ENCODE measurements at regions not wholly inside any gene's neighbourhood (a gene's known extent, or its start where the extent isn't known, plus 50 kb on each side); places are given as distances from the start of the nearest gene placed in this dataset.

- no peak overlapping the region for H3K4me3 ChIP-seq
- no peak for TF ChIP-seq CTCF (IDR thresholded peaks at IDR 0.05)
- ATAC-seq (no peak), DNase-seq (no peak)
- H3K27ac ChIP-seq: no peak overlapping the region
- H3K9me3 ChIP-seq: no peaks in the 10 kb centered on the region
- intact Hi-C loops (cut with DNase I): no loop called here
- H3K4me1 ChIP-seq: no peaks in the 10 kb centered on the region
- H3K27me3 ChIP-seq: no peaks in the 10 kb centered on the region
- no peaks in the 10 kb centered on the region for H3K36me3 ChIP-seq
Measured at GRCh38 chr3:170734043-170734734, 135.8 kb downstream of the RPL22L1 start.

GRCh38 chr3:170732660-170733245 lies 137.2 kb downstream of the RPL22L1 start:
- DNase-seq (no peak), ATAC-seq (no peak)
- intact Hi-C loops (cut with DNase I): no loop called here
- Histone ChIP-seq H3K27me3 (no peaks in the 10 kb centered on the region), H3K4me1 (no peaks in the 10 kb centered on the region), H3K36me3 (no peaks in the 10 kb centered on the region), H3K4me3 (no peak overlapping the region), H3K27ac (no peak overlapping the region), H3K9me3 (no peaks in the 10 kb centered on the region)
- no peak for TF ChIP-seq CTCF (IDR thresholded peaks at IDR 0.05)

- H3K27me3 ChIP-seq: no peaks in the 10 kb centered on the region
- no peak overlapping the region for H3K4me3 ChIP-seq
- intact Hi-C loops (cut with DNase I): no loop called here
- H3K27ac ChIP-seq: no peak overlapping the region
- no peak for TF ChIP-seq CTCF (IDR thresholded peaks at IDR 0.05)
- DNase-seq (no peak), ATAC-seq (no peak)
- no peaks in the 10 kb centered on the region for H3K9me3 ChIP-seq
- H3K36me3 ChIP-seq: no peaks in the 10 kb centered on the region
- H3K4me1 ChIP-seq: no peaks in the 10 kb centered on the region
Measured at GRCh38 chr3:170731281-170731680, 138.7 kb downstream of the RPL22L1 start.

GRCh38 chr3:170730071-170730812 lies 139.8 kb downstream of the RPL22L1 start:
- ATAC-seq: no peak
- intact Hi-C loops (cut with DNase I): no loop called here
- no peak for TF ChIP-seq CTCF (IDR thresholded peaks at IDR 0.05)

GRCh38 chr3:170728181-170728580 lies 141.8 kb downstream of the RPL22L1 start:
- no peak for DNase-seq
- Histone ChIP-seq H3K27me3 (no peaks in the 10 kb centered on the region), H3K27ac (no peak overlapping the region), H3K36me3 (no peaks in the 10 kb centered on the region), H3K4me3 (no peak overlapping the region), H3K9me3 (no peaks in the 10 kb centered on the region), H3K4me1 (no peaks in the 10 kb centered on the region)
- no peak for TF ChIP-seq CTCF (IDR thresholded peaks at IDR 0.05)
- ATAC-seq: no peak
- intact Hi-C loops (cut with DNase I): no loop called here

More at GRCh38 chr3:170730071-170730812, 139.8 kb downstream of the RPL22L1 start:
- DNase-seq: no peak
- H3K4me1 ChIP-seq: no peaks in the 10 kb centered on the region
- no peak overlapping the region for H3K4me3 ChIP-seq
- no peak overlapping the region for H3K27ac ChIP-seq
- no peaks in the 10 kb centered on the region for H3K27me3 ChIP-seq
- H3K36me3 ChIP-seq: no peaks in the 10 kb centered on the region
- H3K9me3 ChIP-seq: no peaks in the 10 kb centered on the region
